ENCODE measurements at regions not wholly inside any gene's neighbourhood (a gene's known extent, or its start where the extent isn't known, plus 50 kb on each side); places are given as distances from the start of the nearest gene placed in this dataset.
A peak's percentile ranks its signal among the peaks of the same experiment; 100 is the strongest.

DNA sequence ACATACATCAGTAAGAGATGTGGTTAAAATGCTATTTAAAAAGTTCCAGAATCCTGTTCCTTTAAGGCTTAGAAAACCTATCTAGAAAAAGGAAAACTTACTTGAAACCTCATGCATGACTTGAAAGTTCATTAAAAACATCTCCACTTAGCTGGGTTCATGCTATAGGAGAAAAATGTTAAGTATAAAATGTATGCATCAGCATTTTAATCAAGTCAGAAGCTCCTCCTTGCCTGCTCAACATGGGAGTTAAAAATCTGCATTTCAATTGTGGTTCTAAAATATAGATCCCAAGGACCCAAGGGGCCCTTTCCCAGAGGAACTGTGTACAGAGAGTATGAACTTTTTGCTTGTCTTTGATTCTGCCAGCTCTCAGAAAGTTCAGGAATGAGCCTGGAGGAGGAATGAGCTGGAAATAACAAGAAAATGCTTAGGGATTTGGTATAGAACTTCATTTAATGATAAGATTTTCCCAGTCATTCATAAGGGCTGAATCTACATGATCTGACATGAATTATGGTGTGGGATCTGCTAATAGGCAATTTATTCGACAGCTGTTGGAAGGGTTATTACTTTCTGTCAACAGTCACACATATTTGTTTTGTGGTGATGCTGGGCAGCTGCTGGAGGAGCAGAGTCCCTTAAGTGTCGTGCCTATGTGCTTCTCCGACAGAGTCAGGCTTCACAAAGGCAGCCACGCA is 85.6 kb upstream of the MTPN start:
- Histone ChIP-seq H2BK12ac (ENCODE audit: insufficient read length, low read depth, low read length) (no peak overlapping the region), H3K4ac (ENCODE audit: low read depth, low read length) (no peak overlapping the region), H3K4me2 (ENCODE audit: insufficient read depth, insufficient read length, low read length) (no peak overlapping the region), H2AK5ac (ENCODE audit: insufficient read length, low read length) (no peak overlapping the region), H3K18ac (ENCODE audit: insufficient read length, low read depth, low read length) (no peak overlapping the region), H3K27ac (ENCODE audit: insufficient read length, low read depth, low read length) (no peak overlapping the region), H3K79me2 (ENCODE audit: insufficient read depth, low read length) (no peaks in the 10 kb centered on the region), H4K91ac (ENCODE audit: insufficient read length, low read depth, low read length) (no peak overlapping the region), H3K23ac (ENCODE audit: insufficient read length, low read depth, low read length) (no peak overlapping the region), H3K9me3 (ENCODE audit: control insufficient read depth, low read depth, low read length) (no peaks in the 10 kb centered on the region), H3K4me1 (ENCODE audit: insufficient read depth, low read length) (no peaks in the 10 kb centered on the region; the same call in 1 of the 2 replicates), H3K56ac (ENCODE audit: insufficient read length, low read depth, low read length) (no peak overlapping the region), H4K5ac (ENCODE audit: insufficient read length, low read depth, low read length) (no peak overlapping the region), H2BK5ac (ENCODE audit: insufficient read length, low read length) (no peak overlapping the region), H3K14ac (ENCODE audit: insufficient read depth, low read length) (no peak overlapping the region), H2BK15ac (ENCODE audit: low read depth, low read length) (no peak overlapping the region), H4K20me1 (ENCODE audit: control insufficient read depth, insufficient read depth, insufficient read length) (no peaks in the 10 kb centered on the region), H3K23me2 (ENCODE audit: insufficient read length, low read depth, low read length, poor library complexity, severe bottlenecking) (no peaks in the 10 kb centered on the region), H3K27me3 (ENCODE audit: insufficient read depth, low read length) (no peaks in the 10 kb centered on the region), H3K9ac (ENCODE audit: extremely low read depth, insufficient read length, low read length) (no peak overlapping the region), H3T11ph (ENCODE audit: low read length) (no peak overlapping the region), H2AFZ (ENCODE audit: low read length) (no peak overlapping the region), H3K79me1 (ENCODE audit: insufficient read depth, low read depth, low read length, poor library complexity, severe bottlenecking) (no peaks in the 10 kb centered on the region), H2BK120ac (ENCODE audit: low read depth, low read length, poor library complexity, severe bottlenecking) (no peak overlapping the region), H2BK20ac (ENCODE audit: low read depth, low read length, poor library complexity, severe bottlenecking) (no peak overlapping the region), H4K8ac (replicated peaks; ENCODE audit: insufficient read length, low read depth, low read length) (no peak overlapping the region)
- DNase-seq: no peak
- Mint-ChIP-seq H3K4me1 (peaks cover 4 to 5% of the 10 kb centered on the region in 2 experiments; a peak in 2 of 4 replicates), H3K27me3 (ENCODE audit: low read depth) (no peaks in the 10 kb centered on the region; the same call in 1 of the 2 replicates), H3K9me3 (no peaks in the 10 kb centered on the region), H3K4me3 (no peak overlapping the region), H3K27ac (peak overlapping the region in 1 of 3 experiments; percentile 49; a peak in 1 of 7 replicates), H3K36me3 (ENCODE audit: insufficient read depth in 1 of 3, low read depth in 3 of 3) (no peaks in the 10 kb centered on the region)
- TF ChIP-seq, protein P1, sequence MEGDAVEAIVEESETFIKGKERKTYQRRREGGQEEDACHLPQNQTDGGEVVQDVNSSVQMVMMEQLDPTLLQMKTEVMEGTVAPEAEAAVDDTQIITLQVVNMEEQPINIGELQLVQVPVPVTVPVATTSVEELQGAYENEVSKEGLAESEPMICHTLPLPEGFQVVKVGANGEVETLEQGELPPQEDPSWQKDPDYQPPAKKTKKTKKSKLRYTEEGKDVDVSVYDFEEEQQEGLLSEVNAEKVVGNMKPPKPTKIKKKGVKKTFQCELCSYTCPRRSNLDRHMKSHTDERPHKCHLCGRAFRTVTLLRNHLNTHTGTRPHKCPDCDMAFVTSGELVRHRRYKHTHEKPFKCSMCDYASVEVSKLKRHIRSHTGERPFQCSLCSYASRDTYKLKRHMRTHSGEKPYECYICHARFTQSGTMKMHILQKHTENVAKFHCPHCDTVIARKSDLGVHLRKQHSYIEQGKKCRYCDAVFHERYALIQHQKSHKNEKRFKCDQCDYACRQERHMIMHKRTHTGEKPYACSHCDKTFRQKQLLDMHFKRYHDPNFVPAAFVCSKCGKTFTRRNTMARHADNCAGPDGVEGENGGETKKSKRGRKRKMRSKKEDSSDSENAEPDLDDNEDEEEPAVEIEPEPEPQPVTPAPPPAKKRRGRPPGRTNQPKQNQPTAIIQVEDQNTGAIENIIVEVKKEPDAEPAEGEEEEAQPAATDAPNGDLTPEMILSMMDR (conservative IDR thresholded peaks at IDR 0.05): no peak
- WGBS (ENCODE audit: extremely low coverage, insufficient read length, low lambda C conversion rate): no CpG with 5 or more reads among the region's 4 CpGs
